ENCODE measurements at regions not wholly inside any gene's neighbourhood (a gene's known extent, or its start where the extent isn't known, plus 50 kb on each side); places are given as distances from the start of the nearest gene placed in this dataset.

- peaks cover 13% of the 10 kb centered on the region for H3K9me3 Mint-ChIP-seq
- DNase-seq, result peak; percentile 9
- peak overlapping the region; percentile 18 for H3K27ac Mint-ChIP-seq
- H3K4me1 Mint-ChIP-seq, result peaks cover 77% of the 10 kb centered on the region
- no peak for TF ChIP-seq CTCF (IDR thresholded peaks at IDR 0.05)
- H3K36me3 Mint-ChIP-seq (ENCODE audit: low read depth), result peaks cover 27% of the 10 kb centered on the region
- peak overlapping the region; percentile 42 for H3K4me3 Mint-ChIP-seq
- H3K27me3 Mint-ChIP-seq (ENCODE audit: low read depth, poor library complexity), result no peaks in the 10 kb centered on the region
Observed at GRCh38 chr2:217555081-217555876, 447.5 kb downstream of the TNS1 start.

GRCh38 chr2:217553679-217554078 lies 449.1 kb downstream of the TNS1 start:
- Mint-ChIP-seq H3K27me3 (ENCODE audit: low read depth, poor library complexity) (no peaks in the 10 kb centered on the region), H3K27ac (no peak overlapping the region), H3K36me3 (ENCODE audit: low read depth) (peaks cover 20% of the 10 kb centered on the region), H3K9me3 (peaks cover 6% of the 10 kb centered on the region), H3K4me1 (peaks cover 72% of the 10 kb centered on the region), H3K4me3 (no peak overlapping the region)
- no peak for TF ChIP-seq CTCF (IDR thresholded peaks at IDR 0.05)
- no peak for DNase-seq

- H3K4me1 Mint-ChIP-seq, result peaks cover 67% of the 10 kb centered on the region
- no peak overlapping the region for H3K4me3 Mint-ChIP-seq
- H3K9me3 Mint-ChIP-seq, result peaks cover 6% of the 10 kb centered on the region
- H3K36me3 Mint-ChIP-seq (ENCODE audit: low read depth), result peaks cover 16% of the 10 kb centered on the region
- no peak for DNase-seq
- TF ChIP-seq CTCF (IDR thresholded peaks at IDR 0.05), result no peak
- H3K27me3 Mint-ChIP-seq (ENCODE audit: low read depth, poor library complexity), result no peaks in the 10 kb centered on the region
- H3K27ac Mint-ChIP-seq, result no peak overlapping the region
Observed at GRCh38 chr2:217553202-217553601, 449.6 kb downstream of the TNS1 start.

GRCh38 chr2:217552081-217552480 lies 450.7 kb downstream of the TNS1 start:
- Mint-ChIP-seq H3K27me3 (ENCODE audit: low read depth, poor library complexity) (no peaks in the 10 kb centered on the region), H3K4me3 (no peak overlapping the region), H3K9me3 (peaks cover 1% of the 10 kb centered on the region), H3K27ac (peak overlapping the region; percentile 31), H3K36me3 (ENCODE audit: low read depth) (peaks cover 6% of the 10 kb centered on the region), H3K4me1 (peaks cover 56% of the 10 kb centered on the region)
- no peak for TF ChIP-seq CTCF (IDR thresholded peaks at IDR 0.05)
- DNase-seq, result no peak

- H3K27me3 Mint-ChIP-seq (ENCODE audit: low read depth, poor library complexity), result no peaks in the 10 kb centered on the region
- no peak overlapping the region for H3K4me3 Mint-ChIP-seq
- peaks cover 6% of the 10 kb centered on the region for H3K36me3 Mint-ChIP-seq (ENCODE audit: low read depth)
- peaks cover 5% of the 10 kb centered on the region for H3K9me3 Mint-ChIP-seq
- DNase-seq, result no peak
- H3K4me1 Mint-ChIP-seq, result peaks cover 49% of the 10 kb centered on the region
- no peak overlapping the region for H3K27ac Mint-ChIP-seq
- TF ChIP-seq CTCF (IDR thresholded peaks at IDR 0.05), result no peak
Observed at GRCh38 chr2:217551252-217551899, 451.4 kb downstream of the TNS1 start.

Data from nephron progenitor cell (in vitro differentiated cells).